ENCODE measurements at regions not wholly inside any gene's neighbourhood (a gene's known extent, or its start where the extent isn't known, plus 50 kb on each side); places are given as distances from the start of the nearest gene placed in this dataset.
"Not testable (repeated sequence)": the region's sequence is repeated elsewhere in the genome, so short reads cannot be mapped to it uniquely, and the experiment has no call there.

- FAIRE-seq; H3K4me2 ChIP-seq (ENCODE audit: control insufficient read depth, insufficient read depth); BruUV-seq (replicated peaks); H3K79me2 ChIP-seq (ENCODE audit: control insufficient read depth, insufficient read depth, low read length); H3K36me3 ChIP-seq (ENCODE audit: control insufficient read depth in 2 of 2, insufficient read depth in 2 of 2, low read length in 1 of 2); H3K9ac ChIP-seq (ENCODE audit: control insufficient read depth, insufficient read depth, low read length); H3K9me3 ChIP-seq (replicated peaks; ENCODE audit: control insufficient read depth, insufficient read depth, low read length); H4K20me1 ChIP-seq (ENCODE audit: control insufficient read depth, insufficient read depth); H2AFZ ChIP-seq (ENCODE audit: control insufficient read depth, low read depth, low read length); H3K27me3 ChIP-seq (replicated peaks in 1 of 2; ENCODE audit: control insufficient read depth in 2 of 2, insufficient read depth in 2 of 2, low read length in 1 of 2); in situ Hi-C loops (cut with MboI); H3K4me1 ChIP-seq (ENCODE audit: control insufficient read depth, insufficient read depth, low read length); H3K4me3 ChIP-seq; H3K27ac ChIP-seq (ENCODE audit: control insufficient read depth, insufficient read depth): not testable (repeated sequence)
- ChIA-PET POLR2A (interaction anchor here (0.6 to 0.8 kb wide), 2 partner anchors 19 to 59 kb away, joined by 5 to 7 read pairs; no protein-coding TSS in a partner anchor), SMC1A (ENCODE audit: uncharacterized antibody, unreplicated experiment) (interaction anchor here (0.9 to 3.0 kb wide), 11 partner anchors 9 to 137 kb away, joined by 3 to 16 read pairs (median 4); no protein-coding TSS in a partner anchor), RAD21 (ENCODE audit: unreplicated experiment) (interaction anchor here (0.9 to 3.2 kb wide), 8 partner anchors 15 to 137 kb away, joined by 3 to 16 read pairs (median 5); no protein-coding TSS in a partner anchor), CTCF (interaction anchor here (0.9 to 1.8 kb wide), 8 partner anchors 14 to 137 kb away, joined by 3 to 10 read pairs (median 4); no protein-coding TSS in a partner anchor)
- WGBS (ENCODE audit: insufficient coverage, insufficient replicate concordance, low lambda C conversion rate, missing lambda C conversion rate) = 0% methylated on average over 4 of the region's 4 CpGs
- ATAC-seq (peak; percentile 71), DNase-seq (ENCODE audit: low read depth, low spot score) (peak; percentile 23)
- TF ChIP-seq MTA2 (IDR thresholded peaks at IDR 0.05; ENCODE audit: low read depth) (peak; percentile 34; the same call in 1 of the 2 replicates), ZNF384 (IDR thresholded peaks at IDR 0.05; ENCODE audit: borderline replicate concordance, low read depth, low read length) (peak; percentile 70; the same call in 1 of the 2 replicates), ATF7 (IDR thresholded peaks at IDR 0.05; ENCODE audit: low read depth) (peak; percentile 32; the same call in 1 of the 2 replicates), IKZF2 (IDR thresholded peaks at IDR 0.05) (peak in 1 of 2 experiments; percentile 41; a peak in 2 of 4 replicates), BHLHE40 (IDR thresholded peaks at IDR 0.05; ENCODE audit: borderline replicate concordance in 1 of 2, low read depth in 2 of 2, low read length in 1 of 2) (peak in 1 of 2 experiments; percentile 49; a peak in 1 of 4 replicates), MEF2B (IDR thresholded peaks at IDR 0.05; ENCODE audit: partially characterized antibody, poor library complexity, severe bottlenecking) (peak; percentile 27), SPI1 (IDR thresholded peaks at IDR 0.05; ENCODE audit: borderline replicate concordance, insufficient read depth, low read depth, low read length) (peak; percentile 28; the same call in 1 of the 2 replicates), PKNOX1 (IDR thresholded peaks at IDR 0.05) (peak; percentile 40; the same call in 1 of the 2 replicates)
- TF ChIP-seq, protein P1, sequence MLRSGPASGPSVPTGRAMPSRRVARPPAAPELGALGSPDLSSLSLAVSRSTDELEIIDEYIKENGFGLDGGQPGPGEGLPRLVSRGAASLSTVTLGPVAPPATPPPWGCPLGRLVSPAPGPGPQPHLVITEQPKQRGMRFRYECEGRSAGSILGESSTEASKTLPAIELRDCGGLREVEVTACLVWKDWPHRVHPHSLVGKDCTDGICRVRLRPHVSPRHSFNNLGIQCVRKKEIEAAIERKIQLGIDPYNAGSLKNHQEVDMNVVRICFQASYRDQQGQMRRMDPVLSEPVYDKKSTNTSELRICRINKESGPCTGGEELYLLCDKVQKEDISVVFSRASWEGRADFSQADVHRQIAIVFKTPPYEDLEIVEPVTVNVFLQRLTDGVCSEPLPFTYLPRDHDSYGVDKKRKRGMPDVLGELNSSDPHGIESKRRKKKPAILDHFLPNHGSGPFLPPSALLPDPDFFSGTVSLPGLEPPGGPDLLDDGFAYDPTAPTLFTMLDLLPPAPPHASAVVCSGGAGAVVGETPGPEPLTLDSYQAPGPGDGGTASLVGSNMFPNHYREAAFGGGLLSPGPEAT (IDR thresholded peaks at IDR 0.05; ENCODE audit: low read depth) = 0 out of 2 replicates have a peak, but pooled peaks have one; percentile 45
- intact Hi-C loops (cut with micrococcal nuclease; ENCODE audit: unreplicated experiment) = loop anchor here (2.0 to 5.0 kb wide), 2 partner anchors 65 to 135 kb away; no protein-coding TSS in a partner anchor
These were observed 642.2 kb downstream of the DOK5 start for GRCh38 chr20:55117577-55117976.

Data from GM12878 (cell line).